Central memory CD8-positive, alpha-beta T cell (primary cell): ENCODE measurements at regions not wholly inside any gene's neighbourhood (a gene's known extent, or its start where the extent isn't known, plus 50 kb on each side); places are given as distances from the start of the nearest gene placed in this dataset.

Source experiments
- ATAC-seq: fragments of 150-1000 bp; cut with Tn5 transposase; replicated peaks from 2 replicates; pipeline ENCODE4 v1.10.0; 2022; ENCODE audit warnings: mild to moderate bottlenecking, moderate FRiP score, moderate number of reproducible peaks; ENCODE audit not compliant: poor library complexity, severe bottlenecking; ENCODE audit errors: extremely low read depth
- DNase-seq, 2 donors: peaks; one replicate each; pipeline ENCODE4 v3.0.0; 2021; ENCODE audit warnings: low spot score in 2 of 2
- H3K27ac Mint-ChIP-seq: one replicate; pipeline ENCODE4 v1.8.0; 2022; ENCODE audit warnings: low read depth, mild to moderate bottlenecking, moderate library complexity, mixed read lengths
- H3K27me3 Mint-ChIP-seq: one replicate; pipeline ENCODE4 v1.8.0; 2022; ENCODE audit warnings: mixed read lengths
- H3K36me3 Mint-ChIP-seq: one replicate; pipeline ENCODE4 v1.8.0; 2022; ENCODE audit warnings: mild to moderate bottlenecking, moderate library complexity, mixed read lengths; ENCODE audit not compliant: insufficient read depth
- H3K4me1 Mint-ChIP-seq: one replicate; pipeline ENCODE4 v1.8.0; 2022; ENCODE audit warnings: mixed read lengths
- H3K4me3 Mint-ChIP-seq: one replicate; pipeline ENCODE4 v1.8.0; 2022; ENCODE audit warnings: mild to moderate bottlenecking, moderate library complexity, mixed read lengths
- H3K9me3 Mint-ChIP-seq: one replicate; pipeline ENCODE4 v1.8.0; 2022; ENCODE audit warnings: mixed read lengths

DNA sequence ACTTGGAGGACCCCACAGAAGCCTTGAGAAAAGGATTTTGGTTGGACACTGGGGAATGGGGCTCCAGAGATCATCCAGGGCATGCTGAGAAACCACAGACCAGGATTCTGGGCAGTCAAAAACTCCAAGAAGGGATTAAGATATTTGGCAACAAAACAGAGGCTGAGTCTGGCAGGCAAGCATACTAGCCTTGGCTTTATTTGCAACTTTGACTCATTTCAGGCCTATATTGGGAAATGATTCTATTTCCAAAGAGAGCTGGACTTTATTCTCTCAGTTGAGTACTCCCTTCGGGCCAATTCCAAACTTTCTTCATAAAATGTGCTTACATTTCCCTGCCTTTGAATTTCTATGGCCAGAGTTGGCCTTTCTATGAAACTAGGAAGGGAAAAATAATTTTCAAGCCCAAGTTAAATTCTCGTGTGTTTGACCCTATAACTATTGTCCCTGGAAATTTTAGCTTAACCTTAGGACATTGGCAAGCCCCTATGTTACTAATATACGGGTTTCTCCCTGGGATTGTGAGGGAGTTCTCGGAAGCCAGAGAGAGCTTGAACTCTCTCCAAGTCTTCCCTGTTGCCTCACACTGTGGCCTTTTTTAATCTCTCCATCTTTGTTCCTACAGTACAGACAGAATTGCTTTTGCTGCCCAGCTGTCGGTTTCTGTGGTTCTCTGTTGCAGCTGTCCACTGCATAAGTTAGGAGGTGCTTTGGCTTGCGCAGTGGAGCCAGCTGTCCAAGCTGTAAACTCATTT, 112.6 kb upstream of the FAM9A start:
- Mint-ChIP-seq H3K27me3 (peaks cover 21% of the 10 kb centered on the region), H3K4me1 (no peaks in the 10 kb centered on the region), H3K36me3 (no peaks in the 10 kb centered on the region), H3K4me3 (no peak overlapping the region), H3K9me3 (no peaks in the 10 kb centered on the region), H3K27ac (no peak overlapping the region)
- ATAC-seq (no peak), DNase-seq (no peak)

- ATAC-seq: no peak
- no peak for DNase-seq
- Mint-ChIP-seq H3K27ac (no peak overlapping the region), H3K36me3 (no peaks in the 10 kb centered on the region), H3K4me3 (no peak overlapping the region), H3K27me3 (peaks cover 49% of the 10 kb centered on the region), H3K4me1 (no peaks in the 10 kb centered on the region), H3K9me3 (no peaks in the 10 kb centered on the region)
Observed at GRCh38 chrX:8907688-8908087, 106.5 kb upstream of the FAM9A start.

GRCh38 chrX:8906299-8906938, 105.2 kb upstream of the FAM9A start:
- no peak overlapping the region for H3K4me3 Mint-ChIP-seq
- no peak for DNase-seq
- no peaks in the 10 kb centered on the region for H3K4me1 Mint-ChIP-seq
- no peak overlapping the region for H3K27ac Mint-ChIP-seq
- H3K27me3 Mint-ChIP-seq: peaks cover 58% of the 10 kb centered on the region
- no peaks in the 10 kb centered on the region for H3K36me3 Mint-ChIP-seq
- ATAC-seq: no peak
- H3K9me3 Mint-ChIP-seq: no peaks in the 10 kb centered on the region

DNA sequence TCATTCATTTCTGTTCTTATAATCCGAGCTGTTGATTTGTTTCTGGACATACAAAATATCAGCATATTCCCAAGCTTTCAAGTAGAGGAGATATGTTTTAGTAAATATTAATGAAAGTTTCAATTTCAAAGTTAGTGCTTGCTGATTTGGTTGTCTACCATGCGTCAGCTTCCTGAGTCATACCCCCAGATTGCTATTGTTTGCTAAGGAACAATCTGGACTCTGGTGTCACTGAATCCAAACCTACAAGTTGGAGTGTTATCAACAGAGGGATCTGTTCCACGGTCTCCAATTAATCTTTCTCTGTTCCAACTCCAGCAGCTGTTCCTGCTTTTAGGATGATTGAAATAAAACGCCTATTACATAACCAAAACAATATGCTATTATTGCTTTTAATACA, 96.1 kb upstream of the FAM9A start:
- no peak for DNase-seq
- Mint-ChIP-seq H3K27me3 (peaks cover 29% of the 10 kb centered on the region), H3K36me3 (no peaks in the 10 kb centered on the region)

GRCh38 chrX:8890794-8891193, 89.6 kb upstream of the FAM9A start:
- H3K4me3 Mint-ChIP-seq: no peak overlapping the region
- peaks cover 5% of the 10 kb centered on the region for H3K9me3 Mint-ChIP-seq
- H3K36me3 Mint-ChIP-seq: no peaks in the 10 kb centered on the region
- peaks cover 31% of the 10 kb centered on the region for H3K27me3 Mint-ChIP-seq
- H3K27ac Mint-ChIP-seq: no peak overlapping the region
- ATAC-seq: no peak
- no peaks in the 10 kb centered on the region for H3K4me1 Mint-ChIP-seq
- no peak for DNase-seq

More for the DNA sequence above, 96.1 kb upstream of the FAM9A start:
- Mint-ChIP-seq H3K4me1 (no peaks in the 10 kb centered on the region), H3K9me3 (no peaks in the 10 kb centered on the region), H3K27ac (no peak overlapping the region), H3K4me3 (no peak overlapping the region)
- no peak for ATAC-seq

DNA sequence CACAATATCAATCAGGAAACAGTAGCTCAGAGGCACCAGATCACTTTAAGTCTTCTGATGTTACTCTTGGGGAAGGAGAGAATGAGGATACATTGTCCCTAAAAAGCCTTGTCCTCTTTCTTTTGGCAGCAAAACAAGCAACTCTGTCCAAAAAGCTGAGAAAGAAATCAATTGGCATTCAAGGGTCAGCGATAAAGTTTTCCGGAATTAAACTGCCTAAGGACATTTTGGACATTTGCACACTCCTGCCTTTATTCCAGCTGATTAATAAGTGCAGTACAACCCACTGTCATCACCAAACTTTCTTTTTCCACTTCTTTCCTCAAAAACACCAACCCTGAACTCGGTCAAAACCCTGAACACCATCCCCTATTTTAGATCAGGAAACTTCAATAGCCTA, 85.8 kb upstream of the FAM9A start:
- Mint-ChIP-seq H3K27ac (no peak overlapping the region), H3K36me3 (no peaks in the 10 kb centered on the region)
- no peak for ATAC-seq

DNA sequence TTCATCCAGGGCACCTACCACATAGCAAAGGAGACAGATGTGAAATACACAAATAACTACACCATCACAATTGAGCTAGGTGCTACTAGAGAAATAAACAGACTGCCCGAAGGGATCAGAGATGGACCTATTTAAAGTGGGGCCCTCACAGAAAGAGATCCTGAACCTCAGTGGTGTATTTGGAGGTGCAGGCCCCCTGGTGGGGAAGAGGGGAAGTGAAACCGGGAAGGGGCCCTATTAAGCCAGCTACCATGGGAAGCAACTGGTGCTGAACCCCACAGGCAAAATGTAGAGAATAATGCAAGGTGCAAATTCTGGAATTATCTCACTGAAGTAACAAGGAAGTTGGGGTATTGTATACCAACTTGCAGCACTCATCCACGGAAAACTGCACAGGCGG, 78.6 kb upstream of the FAM9A start:
- Mint-ChIP-seq H3K27me3 (peaks cover 14% of the 10 kb centered on the region), H3K36me3 (no peaks in the 10 kb centered on the region), H3K4me3 (no peak overlapping the region), H3K4me1 (no peaks in the 10 kb centered on the region), H3K9me3 (no peaks in the 10 kb centered on the region), H3K27ac (peak overlapping the region; percentile 62)
- DNase-seq (no peak), ATAC-seq (no peak)

More for the DNA sequence above, 85.8 kb upstream of the FAM9A start:
- Mint-ChIP-seq H3K4me1 (no peaks in the 10 kb centered on the region), H3K4me3 (no peak overlapping the region), H3K27me3 (peaks cover 43% of the 10 kb centered on the region), H3K9me3 (peaks cover 5% of the 10 kb centered on the region)
- no peak for DNase-seq

GRCh38 chrX:8873956-8874355, 72.8 kb upstream of the FAM9A start:
- ATAC-seq (no peak), DNase-seq (no peak)
- H3K27ac Mint-ChIP-seq: no peak overlapping the region
- no peak overlapping the region for H3K4me3 Mint-ChIP-seq
- no peaks in the 10 kb centered on the region for H3K36me3 Mint-ChIP-seq
- peaks cover 7% of the 10 kb centered on the region for H3K27me3 Mint-ChIP-seq
- H3K9me3 Mint-ChIP-seq: no peaks in the 10 kb centered on the region
- no peaks in the 10 kb centered on the region for H3K4me1 Mint-ChIP-seq

- no peaks in the 10 kb centered on the region for H3K9me3 Mint-ChIP-seq
- no peak for DNase-seq
- H3K4me3 Mint-ChIP-seq: no peak overlapping the region
- H3K36me3 Mint-ChIP-seq: no peaks in the 10 kb centered on the region
- no peak for ATAC-seq
- no peak overlapping the region for H3K27ac Mint-ChIP-seq
- H3K4me1 Mint-ChIP-seq: no peaks in the 10 kb centered on the region
- H3K27me3 Mint-ChIP-seq: peaks cover 12% of the 10 kb centered on the region
Observed at GRCh38 chrX:8873102-8873501, 71.9 kb upstream of the FAM9A start.

DNA sequence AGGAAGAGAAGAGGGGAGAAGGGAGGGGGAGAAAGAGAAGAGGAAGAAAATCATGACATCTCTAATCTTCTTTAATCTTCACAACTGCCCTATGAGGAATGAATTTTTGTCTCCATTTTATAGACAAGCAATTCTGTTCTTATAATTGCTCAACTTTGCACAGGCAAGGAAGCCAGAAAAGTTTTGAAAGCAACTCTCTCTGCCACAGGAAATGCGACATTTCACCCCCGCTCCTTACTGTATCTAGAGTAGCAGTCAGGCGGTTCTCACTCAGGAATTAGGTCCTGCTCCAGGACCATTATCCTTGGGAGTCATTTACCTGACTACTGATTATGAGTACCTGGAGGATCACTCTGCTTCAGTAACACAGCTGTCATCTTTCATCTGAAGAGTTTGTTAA, 69.2 kb upstream of the FAM9A start:
- DNase-seq: no peak
- no peaks in the 10 kb centered on the region for H3K36me3 Mint-ChIP-seq
- peaks cover 18% of the 10 kb centered on the region for H3K27me3 Mint-ChIP-seq
- no peak overlapping the region for H3K27ac Mint-ChIP-seq
- no peaks in the 10 kb centered on the region for H3K4me1 Mint-ChIP-seq
- H3K9me3 Mint-ChIP-seq: no peaks in the 10 kb centered on the region
- ATAC-seq: no peak
- no peak overlapping the region for H3K4me3 Mint-ChIP-seq

DNA sequence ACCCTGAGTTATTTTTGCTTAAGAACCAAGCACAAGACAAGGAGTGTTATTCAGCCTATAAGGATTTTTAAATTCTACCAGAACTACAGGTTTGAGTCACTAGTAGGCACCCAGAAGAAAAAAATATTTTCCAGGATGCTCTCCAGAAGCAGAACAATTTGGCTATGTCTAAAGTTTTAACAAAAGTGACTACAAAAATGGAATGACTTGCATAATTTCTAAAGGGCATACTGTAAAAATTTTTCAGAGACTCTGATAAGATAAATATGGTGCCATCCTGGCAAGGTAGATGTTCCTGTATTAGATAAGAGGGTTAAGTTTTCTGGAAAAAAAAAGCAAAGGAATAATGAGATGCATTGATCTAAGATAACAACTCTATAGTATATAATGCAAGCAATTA, 68.6 kb upstream of the FAM9A start:
- H3K36me3 Mint-ChIP-seq: no peaks in the 10 kb centered on the region
- peaks cover 18% of the 10 kb centered on the region for H3K27me3 Mint-ChIP-seq
- ATAC-seq (no peak), DNase-seq (no peak)
- H3K4me1 Mint-ChIP-seq: no peaks in the 10 kb centered on the region
- H3K27ac Mint-ChIP-seq: no peak overlapping the region
- H3K4me3 Mint-ChIP-seq: no peak overlapping the region
- H3K9me3 Mint-ChIP-seq: no peaks in the 10 kb centered on the region

- H3K4me1 Mint-ChIP-seq: no peaks in the 10 kb centered on the region
- H3K4me3 Mint-ChIP-seq: no peak overlapping the region
- H3K27me3 Mint-ChIP-seq: peaks cover 22% of the 10 kb centered on the region
- DNase-seq (no peak), ATAC-seq (no peak)
- no peaks in the 10 kb centered on the region for H3K9me3 Mint-ChIP-seq
- H3K36me3 Mint-ChIP-seq: no peaks in the 10 kb centered on the region
- no peak overlapping the region for H3K27ac Mint-ChIP-seq
Observed at GRCh38 chrX:8868906-8869305, 67.7 kb upstream of the FAM9A start.

- no peak overlapping the region for H3K4me3 Mint-ChIP-seq
- H3K27ac Mint-ChIP-seq: no peak overlapping the region
- H3K4me1 Mint-ChIP-seq: no peaks in the 10 kb centered on the region
- H3K36me3 Mint-ChIP-seq: no peaks in the 10 kb centered on the region
- H3K9me3 Mint-ChIP-seq: no peaks in the 10 kb centered on the region
- ATAC-seq (no peak), DNase-seq (no peak)
- H3K27me3 Mint-ChIP-seq: peaks cover 29% of the 10 kb centered on the region
Observed at GRCh38 chrX:8868070-8868773, 67.0 kb upstream of the FAM9A start.
